ENCODE measurements at regions not wholly inside any gene's neighbourhood (a gene's known extent, or its start where the extent isn't known, plus 50 kb on each side); places are given as distances from the start of the nearest gene placed in this dataset.

- TF ChIP-seq CTCF (conservative IDR thresholded peaks at IDR 0.05; ENCODE audit: low read depth, low read length) = no peak
- no peak for DNase-seq (ENCODE audit: low read depth)
- no peak overlapping the region for H3K4me3 ChIP-seq (ENCODE audit: low read length)
These were observed 105.5 kb upstream of the SYT4 start for GRCh38 chr18:43382641-43383403.

GRCh38 chr18:43389163-43389562 is 111.9 kb upstream of the SYT4 start:
- TF ChIP-seq CTCF (conservative IDR thresholded peaks at IDR 0.05; ENCODE audit: low read depth, low read length) = no peak
- no peak overlapping the region for H3K4me3 ChIP-seq (ENCODE audit: low read length)
- no peak for DNase-seq (ENCODE audit: low read depth)

- DNase-seq (ENCODE audit: low read depth) = no peak
- no peak overlapping the region for H3K4me3 ChIP-seq (ENCODE audit: low read length)
- no peak for TF ChIP-seq CTCF (conservative IDR thresholded peaks at IDR 0.05; ENCODE audit: low read depth, low read length)
These were observed 114.9 kb upstream of the SYT4 start for GRCh38 chr18:43392168-43392567.

DNA sequence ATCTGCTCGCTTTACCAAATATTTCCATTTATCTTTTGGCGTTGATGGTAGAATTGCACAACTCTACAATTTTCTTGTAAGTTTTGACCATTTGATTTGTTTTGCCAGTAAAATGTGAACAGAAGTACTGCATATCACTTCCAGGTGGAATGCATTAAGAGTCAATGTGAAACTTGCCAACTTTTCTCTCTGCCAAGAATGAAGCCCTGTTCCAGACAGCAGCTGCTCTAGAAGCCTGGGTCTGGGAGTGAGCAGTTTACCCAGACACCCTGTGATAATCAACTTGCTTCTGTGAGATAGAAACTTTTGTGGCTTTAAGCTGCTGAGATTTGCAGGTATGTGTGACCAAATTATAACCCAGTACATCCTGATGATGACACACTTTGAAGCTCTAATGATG is 115.9 kb upstream of the SYT4 start:
- no peak overlapping the region for H3K4me3 ChIP-seq (ENCODE audit: low read length)
- DNase-seq (ENCODE audit: low read depth) = no peak
- TF ChIP-seq CTCF (conservative IDR thresholded peaks at IDR 0.05; ENCODE audit: low read depth, low read length) = no peak

- peak; percentile 54 for TF ChIP-seq CTCF (conservative IDR thresholded peaks at IDR 0.05; ENCODE audit: low read depth, low read length)
- DNase-seq (ENCODE audit: low read depth) = no peak
- no peak overlapping the region for H3K4me3 ChIP-seq (ENCODE audit: low read length)
These were observed 119.0 kb upstream of the SYT4 start for GRCh38 chr18:43396266-43396665.

GRCh38 chr18:43398601-43399000 is 121.3 kb upstream of the SYT4 start:
- TF ChIP-seq CTCF (conservative IDR thresholded peaks at IDR 0.05; ENCODE audit: low read depth, low read length) = no peak
- DNase-seq (ENCODE audit: low read depth) = no peak
- H3K4me3 ChIP-seq (ENCODE audit: low read length) = no peak overlapping the region

DNA sequence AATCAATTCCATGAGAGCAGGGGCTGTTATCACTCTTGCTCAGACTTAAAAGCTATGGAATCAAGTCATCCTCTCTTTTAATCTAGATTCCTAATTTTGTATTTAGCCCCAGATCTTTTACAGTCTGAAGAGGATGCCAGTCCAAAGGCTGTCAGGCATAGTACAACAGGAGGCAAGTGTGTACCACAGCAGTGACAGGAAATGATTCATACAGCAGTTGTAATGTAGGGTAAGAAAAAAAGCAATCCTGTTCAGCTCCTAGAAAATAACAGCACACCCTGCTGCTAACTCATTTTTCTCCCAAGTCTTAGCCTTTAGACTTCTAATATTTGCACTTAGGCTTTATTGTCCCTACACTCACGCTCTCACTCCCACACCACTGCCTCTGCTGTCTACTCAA is 127.8 kb upstream of the SYT4 start:
- no peak for TF ChIP-seq CTCF (conservative IDR thresholded peaks at IDR 0.05; ENCODE audit: low read depth, low read length)
- no peak for DNase-seq (ENCODE audit: low read depth)
- H3K4me3 ChIP-seq (ENCODE audit: low read length) = no peak overlapping the region

All from retinal pigment epithelial cell (primary cell).